HG03095 (cell line): ENCODE measurements at regions not wholly inside any gene's neighbourhood (a gene's known extent, or its start where the extent isn't known, plus 50 kb on each side); places are given as distances from the start of the nearest gene placed in this dataset.

ENCODE experiments used
- ATAC-seq: cut with Tn5 transposase; IDR thresholded peaks from one replicate; pipeline ENCODE4 v1.9.1; 2021; ENCODE audit warnings: moderate library complexity; ENCODE audit not compliant: unreplicated experiment

DNA sequence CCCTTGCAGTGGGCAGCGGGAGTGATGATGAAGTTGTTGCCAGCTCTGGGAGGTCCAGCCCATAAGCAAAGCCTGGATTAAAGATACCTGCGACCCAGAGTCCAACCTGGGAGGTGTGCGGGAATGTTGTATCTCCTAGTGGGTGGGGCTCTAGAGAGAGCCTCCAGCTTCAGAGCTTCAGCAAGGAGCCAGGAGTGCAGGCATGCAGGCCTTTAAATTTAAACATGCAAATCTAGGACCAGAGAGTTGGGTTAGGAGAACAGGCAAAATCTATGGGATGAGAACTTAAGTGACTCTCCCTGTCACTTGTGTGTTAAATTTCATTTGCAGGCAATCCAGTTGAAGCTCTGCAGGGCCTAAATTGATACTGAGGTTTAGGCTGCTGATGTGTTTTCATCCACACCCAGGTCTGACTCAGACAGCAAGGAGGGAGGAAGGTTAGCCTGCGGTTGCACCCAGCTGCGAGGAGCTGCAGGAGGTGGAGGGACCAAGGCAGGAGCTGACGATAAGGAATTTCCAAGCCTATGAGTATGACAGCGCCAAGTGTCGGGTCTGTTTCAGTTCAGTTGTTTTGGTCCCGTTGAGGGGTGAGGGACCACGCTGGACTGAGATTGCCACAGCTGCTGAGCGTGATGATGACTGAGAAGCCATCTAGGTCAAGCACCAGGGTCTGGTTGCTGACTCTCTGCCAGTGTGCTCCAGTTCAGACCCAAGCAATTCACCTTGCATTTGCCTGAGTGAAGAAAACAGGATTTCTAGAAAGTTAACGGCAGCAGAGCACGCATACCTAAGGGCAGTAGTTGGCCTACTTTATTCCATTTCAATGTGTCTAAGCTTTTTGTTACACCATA lies 243.0 kb downstream of the ICE1 start:
- no peak for ATAC-seq

DNA sequence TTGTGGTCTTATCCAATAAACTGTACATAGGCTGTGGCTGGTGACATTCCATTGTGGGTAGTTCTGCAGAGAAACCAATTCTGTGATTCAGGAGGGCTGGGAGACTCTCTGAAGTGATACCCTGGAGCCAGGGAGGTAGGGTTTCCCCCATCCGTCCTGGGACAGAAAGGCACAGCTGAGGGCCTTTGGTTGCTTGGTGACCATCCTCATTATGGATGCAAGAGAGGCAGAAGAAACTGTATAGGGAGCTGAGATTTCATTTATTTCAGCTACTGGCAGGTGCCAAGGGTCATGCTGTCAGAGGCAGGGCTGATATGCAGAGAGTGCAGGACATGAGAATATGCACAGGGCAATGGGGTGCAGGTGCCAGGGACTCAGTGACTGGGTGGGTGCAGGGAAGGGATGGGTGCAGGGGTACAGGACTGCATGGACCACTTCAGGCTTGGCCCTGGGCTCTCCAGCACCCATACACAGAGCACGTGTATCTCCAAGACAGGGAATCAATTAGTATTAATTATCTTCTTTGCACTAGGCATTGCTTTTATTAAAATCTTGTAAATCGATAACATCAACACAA lies 236.5 kb downstream of the ICE1 start:
- no peak for ATAC-seq

DNA sequence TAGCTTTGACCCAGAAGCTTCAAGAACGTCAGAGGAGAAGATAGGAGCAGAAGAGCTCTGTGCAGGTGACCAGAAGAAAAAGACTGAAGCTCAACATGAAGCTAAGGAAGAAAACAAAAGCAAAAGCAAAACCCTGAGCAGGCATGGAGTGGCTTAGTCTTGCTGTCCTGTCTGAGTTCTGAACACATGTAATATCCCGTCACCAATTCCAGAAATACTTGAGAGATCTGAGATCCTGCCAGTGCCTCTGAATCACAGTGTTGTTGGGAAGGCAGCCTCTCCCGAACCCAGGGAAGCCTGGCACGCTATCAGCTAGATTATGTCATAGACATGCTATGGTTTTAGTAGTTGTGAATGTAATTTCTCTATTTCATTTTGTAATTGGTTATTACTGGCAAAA lies 235.7 kb downstream of the ICE1 start:
- no peak for ATAC-seq

DNA sequence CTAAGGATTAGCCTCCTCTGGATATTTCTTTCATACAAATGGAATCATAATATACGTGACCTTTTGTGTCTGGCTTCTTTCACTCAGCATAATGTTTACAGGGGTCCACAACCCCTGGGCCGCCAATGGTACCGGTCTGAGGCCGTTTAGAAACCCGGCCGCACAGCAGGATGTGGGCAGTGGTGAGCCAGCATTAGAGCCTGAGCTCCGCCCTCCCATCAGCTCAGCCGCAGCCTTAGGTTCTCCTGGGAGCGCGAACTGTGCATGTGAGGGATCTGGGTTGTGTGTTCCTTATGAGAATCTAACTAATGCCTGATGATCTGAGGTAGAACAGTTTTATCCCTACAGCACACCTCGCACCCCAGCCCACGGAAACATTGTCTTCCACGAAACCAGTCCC lies 229.7 kb downstream of the ICE1 start:
- ATAC-seq, result no peak

DNA sequence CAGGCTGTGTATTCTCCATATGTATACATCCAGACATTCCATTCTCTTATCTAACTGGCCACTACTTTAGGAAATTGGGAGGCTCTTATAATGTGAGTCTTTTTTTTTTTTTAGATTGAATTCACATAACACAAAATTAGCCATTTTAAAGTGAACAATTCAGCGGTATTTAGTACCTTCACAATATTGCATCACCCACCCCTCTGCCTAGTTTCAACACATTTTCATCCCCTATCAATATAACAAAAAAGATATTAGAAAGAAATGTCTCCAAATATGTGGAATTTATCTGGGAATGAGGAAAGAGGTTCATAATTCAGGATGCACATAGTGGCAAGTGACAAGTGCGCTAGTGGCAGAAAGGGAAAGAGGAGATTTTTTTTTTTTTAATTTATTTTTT lies 228.5 kb downstream of the ICE1 start:
- ATAC-seq, result no peak

DNA sequence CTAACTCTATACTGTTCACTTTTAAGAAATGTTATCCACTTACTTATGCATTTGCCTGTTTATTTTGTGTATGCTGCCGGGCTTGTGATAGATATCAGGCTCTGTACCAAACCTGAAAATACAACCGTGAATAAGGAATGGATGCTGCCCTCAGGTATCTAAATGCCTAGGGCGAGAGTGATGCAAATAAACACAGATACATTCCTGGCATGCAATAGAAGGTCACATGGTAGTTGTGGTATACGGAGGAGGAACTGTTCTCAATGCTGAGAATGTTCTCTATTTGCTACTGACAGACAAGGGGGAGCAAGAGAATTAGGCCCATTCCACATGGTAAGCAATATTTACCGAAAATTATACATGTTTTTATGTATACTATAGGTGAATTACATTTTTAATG lies 227.8 kb downstream of the ICE1 start:
- no peak for ATAC-seq

DNA sequence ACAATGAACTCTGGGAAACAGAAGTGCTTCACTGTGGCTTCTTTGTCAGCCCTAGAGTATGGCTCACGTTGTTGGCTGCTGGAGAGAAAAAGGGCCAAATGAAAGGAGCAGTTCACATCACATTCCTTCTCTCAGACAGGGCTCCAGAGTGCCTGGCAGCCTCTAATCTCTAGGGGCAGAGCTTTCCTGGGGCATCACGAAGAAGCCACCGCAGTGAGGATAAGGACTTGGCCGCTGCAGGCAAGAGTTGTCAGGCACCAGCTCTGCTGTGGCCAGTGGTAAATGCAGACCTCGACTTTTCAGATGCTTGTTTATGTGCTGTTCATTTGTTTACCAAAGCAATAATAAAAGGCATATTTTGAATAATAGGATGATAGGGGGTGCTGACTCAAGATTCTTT lies 227.2 kb downstream of the ICE1 start:
- no peak for ATAC-seq

DNA sequence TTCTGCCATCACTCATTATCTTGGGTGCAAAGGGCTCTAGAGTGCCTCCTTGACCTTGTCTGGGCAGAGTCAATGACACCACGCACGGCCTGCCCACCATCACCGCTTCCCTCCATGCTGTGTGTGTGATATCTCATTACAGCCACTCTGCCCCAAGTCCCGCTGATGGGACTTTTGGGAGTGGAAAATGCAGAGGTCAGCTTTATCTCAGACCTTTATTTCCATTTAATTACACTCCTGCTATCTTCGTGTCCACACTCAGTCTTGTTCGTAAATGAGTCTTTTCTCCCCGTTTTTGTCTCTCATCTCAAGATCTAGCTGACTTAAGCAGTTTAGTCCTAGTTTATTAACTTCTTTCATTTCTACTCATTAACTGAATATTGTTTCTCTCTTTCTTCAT lies 226.2 kb downstream of the ICE1 start:
- ATAC-seq, result no peak

DNA sequence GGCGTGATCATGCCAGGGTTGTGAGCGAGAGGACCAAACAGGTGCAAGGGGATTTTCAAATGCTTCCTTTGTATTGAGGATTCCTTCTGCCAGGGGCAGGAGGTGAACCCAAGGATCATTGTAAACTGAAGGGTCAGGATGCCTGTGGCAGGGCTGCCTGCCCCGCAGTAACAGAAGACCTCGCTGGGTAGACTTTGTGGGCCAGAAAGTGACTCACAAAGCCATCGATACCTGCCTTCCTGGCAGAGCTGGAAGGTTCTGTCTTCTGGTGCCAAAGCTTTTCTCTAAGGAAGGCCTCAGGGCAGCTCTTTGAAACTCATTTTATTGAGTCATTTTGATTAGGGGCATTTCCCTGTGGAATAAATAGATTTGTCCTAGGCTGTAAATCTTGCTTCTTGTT lies 223.4 kb downstream of the ICE1 start:
- no peak for ATAC-seq

DNA sequence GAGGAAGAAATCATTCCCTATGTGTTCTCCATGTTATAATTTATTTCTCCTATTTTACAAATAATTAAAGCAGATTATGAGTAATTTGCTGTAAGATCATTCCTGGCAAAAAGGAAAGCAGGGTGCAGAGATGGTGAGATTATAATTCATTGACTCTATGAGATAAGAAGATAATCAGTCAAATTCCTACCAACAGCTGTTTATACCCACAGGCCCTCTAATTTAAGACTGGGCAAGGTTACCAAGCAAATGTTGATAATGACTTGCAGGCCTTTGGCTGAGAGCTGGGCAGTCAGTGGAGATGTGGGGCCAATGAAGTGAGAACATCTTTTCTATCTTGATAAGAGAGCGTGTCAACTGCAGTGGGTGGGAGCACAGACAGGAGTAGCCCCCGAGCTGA lies 222.7 kb downstream of the ICE1 start:
- ATAC-seq, result no peak

DNA sequence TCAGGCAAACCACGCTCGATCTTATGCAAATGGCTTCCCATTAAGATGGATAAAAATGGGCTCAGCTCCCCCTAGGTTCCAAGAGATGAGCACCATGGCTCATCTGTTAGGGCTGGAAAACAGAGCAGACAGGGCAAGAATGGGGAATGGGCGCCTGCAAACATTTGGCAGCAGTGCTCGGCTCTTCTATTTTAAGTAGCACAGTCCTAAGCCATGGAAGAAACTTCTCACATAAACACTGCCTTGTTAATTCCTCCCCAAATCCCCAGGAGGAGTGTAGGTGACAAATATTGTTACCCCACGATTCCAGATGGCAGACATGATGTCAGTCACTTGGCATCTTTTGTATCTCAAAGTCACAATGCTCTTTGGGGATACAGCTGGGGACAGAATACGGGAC lies 221.8 kb downstream of the ICE1 start:
- ATAC-seq, result no peak

DNA sequence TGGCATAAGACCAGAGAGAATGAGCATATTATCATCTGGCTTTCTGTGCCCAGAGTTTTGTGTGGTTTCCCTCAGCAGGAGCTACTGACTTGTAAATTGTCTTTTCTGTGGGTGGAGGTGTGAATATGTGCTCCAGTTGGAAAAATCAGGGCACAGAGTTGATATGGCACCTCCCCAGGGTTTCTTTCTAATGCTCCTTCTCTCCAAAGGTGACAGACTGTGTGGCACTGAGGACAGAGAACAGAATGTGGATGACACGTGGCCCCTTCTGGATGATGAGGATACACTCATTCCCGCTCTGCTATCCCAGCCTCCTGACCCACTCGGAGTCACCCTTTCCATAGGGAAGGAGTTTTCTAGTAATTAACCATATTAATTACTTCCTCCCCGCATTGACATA lies 221.0 kb downstream of the ICE1 start:
- no peak for ATAC-seq

DNA sequence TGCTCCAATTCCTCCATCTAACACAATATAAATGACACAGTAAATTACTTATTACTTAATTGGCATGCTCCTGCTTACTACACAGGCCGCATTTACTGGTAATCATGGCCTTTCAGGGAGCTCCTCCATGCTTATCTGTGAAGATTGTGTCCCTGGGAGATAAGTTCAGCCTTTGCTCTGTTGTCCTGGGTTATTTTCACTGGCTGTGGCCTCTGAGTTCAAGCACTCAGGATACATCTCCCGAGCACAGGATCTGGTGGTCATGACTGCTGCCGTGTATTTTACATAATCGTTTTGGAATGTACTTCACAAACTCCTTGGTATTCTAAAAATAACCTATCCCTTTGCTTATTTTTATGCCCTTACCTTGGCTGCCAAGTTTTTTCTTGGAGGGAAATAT lies 215.7 kb downstream of the ICE1 start:
- no peak for ATAC-seq

DNA sequence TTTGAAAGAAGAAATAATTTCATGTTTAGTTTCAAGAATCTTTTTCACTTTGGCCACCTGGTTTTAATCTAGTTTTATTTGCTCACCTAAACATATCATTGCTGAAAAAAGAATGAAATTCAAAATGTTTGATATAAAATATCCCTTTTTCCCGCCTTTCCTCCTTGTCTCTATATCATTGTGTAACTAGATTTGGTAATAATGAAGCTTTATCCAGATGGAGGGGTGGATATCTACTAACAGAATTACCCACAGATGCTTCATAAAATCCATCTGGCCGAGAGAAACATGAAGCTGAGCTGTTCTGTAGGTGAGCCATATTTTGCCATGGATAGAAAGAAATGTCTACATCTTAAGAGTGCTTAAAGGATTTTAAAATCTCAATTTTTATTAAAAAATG lies 214.7 kb downstream of the ICE1 start:
- no peak for ATAC-seq

DNA sequence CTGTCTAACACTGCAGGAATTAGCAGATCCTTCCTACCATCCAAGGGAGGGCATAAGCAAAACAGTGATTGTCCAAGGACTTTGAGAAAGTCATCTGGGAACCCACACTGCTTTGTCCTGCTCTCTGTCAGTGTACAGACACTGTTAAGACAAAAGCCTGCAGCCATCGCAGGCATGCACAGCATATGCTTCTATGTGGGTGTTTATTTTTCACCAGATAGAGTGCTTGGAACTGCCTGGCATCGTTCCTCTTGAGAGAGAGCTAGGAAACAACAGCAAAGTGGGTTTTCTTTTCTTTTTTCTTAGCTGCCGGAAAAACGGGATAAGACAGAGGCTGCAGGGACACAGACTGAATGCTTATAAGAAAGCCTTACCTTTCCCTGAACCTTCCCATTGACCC lies 212.3 kb downstream of the ICE1 start:
- ATAC-seq, result no peak

DNA sequence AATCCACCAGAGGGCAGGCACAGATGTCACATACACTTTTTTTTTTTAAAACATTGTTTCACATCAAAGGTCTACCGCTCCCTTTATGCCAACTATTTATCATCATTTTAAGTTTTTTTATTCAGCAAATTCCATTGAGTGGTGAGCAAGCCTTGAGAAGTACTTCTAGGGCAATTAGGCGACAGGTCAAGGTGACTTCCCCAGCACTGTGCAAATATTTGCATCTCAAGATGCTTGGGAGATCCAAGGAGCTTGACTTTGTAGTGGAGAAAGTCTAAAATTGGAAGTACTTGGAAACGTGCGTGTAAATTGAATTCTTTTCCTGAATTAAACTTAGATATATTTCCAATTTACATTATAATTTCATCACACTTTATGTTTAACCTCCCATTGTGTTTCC lies 211.1 kb downstream of the ICE1 start:
- ATAC-seq, result no peak

DNA sequence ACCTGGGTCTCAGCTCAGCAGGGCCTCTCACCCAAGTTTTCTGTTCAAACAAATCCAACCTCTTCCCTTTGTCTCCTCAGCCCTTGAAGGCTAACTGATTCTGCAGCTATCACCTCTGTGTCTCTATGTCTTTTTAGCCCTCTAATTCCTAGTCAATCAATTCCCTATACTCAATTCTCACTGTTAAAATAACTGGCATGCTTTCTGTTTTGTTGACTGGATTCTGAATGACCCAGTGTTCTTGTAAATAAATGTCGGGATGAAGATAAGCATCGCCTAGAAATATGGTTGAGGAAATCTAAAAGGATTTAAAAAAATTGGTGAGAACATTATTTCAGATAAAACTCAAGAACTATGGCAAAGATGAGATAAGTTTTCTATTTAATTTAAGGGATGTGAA lies 210.2 kb downstream of the ICE1 start:
- no peak for ATAC-seq

DNA sequence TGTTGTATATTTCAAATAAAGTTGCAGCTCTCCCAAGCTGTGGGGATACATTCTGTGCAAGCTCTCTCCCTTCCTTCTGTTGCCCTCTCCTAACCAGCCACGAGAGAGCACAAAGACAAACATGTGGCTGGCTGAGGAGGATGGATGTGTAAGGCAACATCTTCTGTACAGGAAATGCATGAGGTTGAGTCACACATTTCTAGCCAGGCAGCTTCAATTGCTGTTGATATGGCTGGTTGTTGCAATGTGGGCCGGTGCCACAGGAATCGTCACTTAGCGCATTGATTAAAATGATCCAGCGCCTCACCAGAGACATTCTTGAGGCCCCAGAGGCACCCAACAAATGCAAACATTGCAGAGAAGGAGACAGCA lies 207.1 kb downstream of the ICE1 start:
- no peak for ATAC-seq

DNA sequence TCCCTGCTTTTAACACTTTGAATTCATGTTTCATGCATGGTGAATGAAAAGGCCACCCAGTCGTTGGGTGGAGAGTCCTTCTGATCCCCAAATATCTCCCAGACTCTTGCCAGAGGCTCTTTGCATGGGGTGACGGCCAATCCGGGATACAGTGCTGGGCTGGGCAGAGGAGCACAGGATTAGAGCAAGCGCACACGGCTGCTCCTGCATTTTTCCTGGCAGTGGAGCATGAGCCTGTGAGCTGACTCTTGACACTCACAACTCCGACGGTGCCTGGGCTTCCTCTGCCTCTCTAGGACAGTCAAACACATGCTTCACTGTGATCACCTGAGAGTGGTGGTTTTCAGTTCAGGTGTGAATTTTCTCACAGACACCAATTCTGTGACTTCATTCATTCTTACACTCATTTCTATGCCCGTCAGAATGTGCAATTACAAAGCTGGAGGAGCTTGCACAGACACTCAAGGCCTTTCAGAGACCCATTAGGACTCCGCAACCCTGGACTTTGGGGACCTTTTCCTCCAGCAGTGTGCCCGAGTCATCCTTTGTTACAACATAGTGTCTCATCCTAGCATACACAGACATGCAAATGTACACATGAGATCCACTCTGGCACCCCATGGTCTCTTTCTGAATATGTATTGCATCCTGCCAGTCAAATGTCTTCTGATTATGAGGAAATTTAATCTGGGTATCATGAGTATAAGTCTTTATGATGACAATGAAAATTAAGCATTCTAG lies 206.6 kb downstream of the ICE1 start:
- no peak for ATAC-seq

DNA sequence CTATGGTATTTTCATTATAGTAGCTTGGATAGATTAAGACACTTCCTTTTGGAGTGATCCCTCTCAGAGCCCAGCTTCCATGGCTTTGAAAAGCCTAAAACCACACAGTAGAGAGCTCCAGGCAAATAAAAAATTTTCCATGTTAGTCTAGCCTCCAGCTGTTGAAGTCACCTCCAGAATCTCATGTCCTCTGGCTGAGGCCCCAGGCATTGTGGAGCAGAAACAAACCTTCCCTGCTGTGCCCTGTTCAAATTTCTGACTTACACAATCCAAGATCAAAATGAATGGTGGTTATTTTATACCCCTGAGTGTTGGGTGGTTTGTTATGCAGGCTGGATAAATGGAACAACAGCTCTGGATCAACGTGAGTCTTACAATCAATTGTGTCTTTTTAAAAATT lies 203.9 kb downstream of the ICE1 start:
- ATAC-seq, result no peak

DNA sequence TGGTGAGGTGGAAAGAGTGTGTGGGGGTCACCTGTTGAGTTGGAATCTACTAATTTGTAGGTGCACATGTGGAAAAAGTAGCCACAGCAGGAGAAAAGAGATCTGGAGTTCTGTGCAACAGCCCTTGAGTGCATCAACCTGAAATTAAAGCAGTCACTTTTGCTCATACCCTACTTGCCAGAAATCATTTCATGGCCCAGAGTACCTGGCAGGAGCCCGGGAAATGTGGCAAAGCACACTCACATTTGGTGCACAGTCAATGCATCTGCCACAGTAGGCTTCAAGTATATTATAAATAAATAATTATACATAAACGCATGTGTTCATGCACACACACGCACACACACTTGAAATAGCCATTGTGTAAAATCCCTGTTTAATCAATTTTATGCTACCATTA lies 203.0 kb downstream of the ICE1 start:
- no peak for ATAC-seq

DNA sequence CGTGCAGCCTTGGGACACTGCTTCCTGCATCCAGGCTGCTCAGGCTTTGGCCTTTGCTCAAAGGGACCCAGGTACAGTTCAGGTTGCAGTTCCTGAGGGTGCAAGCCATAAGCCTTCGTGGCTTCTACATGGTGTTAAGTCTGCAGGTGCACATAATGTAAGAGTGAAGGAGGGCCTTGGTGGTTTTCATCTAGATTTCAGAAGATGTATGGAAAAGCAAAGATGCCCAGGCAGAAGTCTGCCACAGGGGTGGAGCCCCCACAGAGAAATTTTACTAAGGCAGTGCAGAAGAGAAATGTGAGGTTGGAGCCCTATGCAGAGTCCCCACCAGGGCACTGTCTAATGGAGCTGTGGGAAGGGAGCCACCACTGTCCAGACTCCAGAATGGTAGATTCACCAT lies 200.9 kb downstream of the ICE1 start:
- no peak for ATAC-seq
